Esophagus squamous epithelium (tissue), 4 donors: ENCODE measurements at regions not wholly inside any gene's neighbourhood (a gene's known extent, or its start where the extent isn't known, plus 50 kb on each side); places are given as distances from the start of the nearest gene placed in this dataset.

Experiments used
- POLR2A ChIP-seq, 4 donors: fragments of 450-650 bp; IDR thresholded peaks; one replicate each; pipeline ENCODE4 v1.6.1; 2017; ENCODE audit warnings: antibody characterized with exemption in 4 of 4, mild to moderate bottlenecking in 4 of 4, moderate library complexity in 3 of 4
- TF ChIP-seq, protein P1 (sequence below), 6 experiments: fragments of 450-650 bp in 4 of 6; fragments of 200-600 bp in 2 of 6; sonication (generic) in 2 of 6; IDR thresholded peaks; one replicate each; pipeline ENCODE4 v1.5.1; 2016 to 2019; ENCODE audit warnings: antibody characterized with exemption in 6 of 6, mild to moderate bottlenecking in 4 of 6, moderate library complexity in 4 of 6

DNA sequence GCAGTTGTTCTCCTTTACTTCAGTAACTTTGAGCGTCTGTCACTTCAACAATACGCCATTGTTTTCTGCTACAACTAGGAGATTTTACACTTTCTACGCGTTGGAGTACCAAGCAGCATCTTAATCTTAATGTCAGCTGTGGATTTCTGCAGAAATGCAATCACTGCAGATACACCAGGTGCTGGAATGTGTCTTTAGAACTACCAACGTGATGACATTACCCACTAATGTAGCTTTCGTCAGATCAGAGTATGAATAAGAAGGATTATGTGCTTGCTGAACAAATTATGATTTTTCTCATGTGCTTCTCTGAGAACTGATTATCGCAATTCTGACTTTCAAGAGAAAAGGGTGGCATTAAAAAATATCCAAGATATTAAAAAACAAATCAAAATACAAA, 77.5 kb upstream of the CNTN3 start:
- TF ChIP-seq, protein P1, sequence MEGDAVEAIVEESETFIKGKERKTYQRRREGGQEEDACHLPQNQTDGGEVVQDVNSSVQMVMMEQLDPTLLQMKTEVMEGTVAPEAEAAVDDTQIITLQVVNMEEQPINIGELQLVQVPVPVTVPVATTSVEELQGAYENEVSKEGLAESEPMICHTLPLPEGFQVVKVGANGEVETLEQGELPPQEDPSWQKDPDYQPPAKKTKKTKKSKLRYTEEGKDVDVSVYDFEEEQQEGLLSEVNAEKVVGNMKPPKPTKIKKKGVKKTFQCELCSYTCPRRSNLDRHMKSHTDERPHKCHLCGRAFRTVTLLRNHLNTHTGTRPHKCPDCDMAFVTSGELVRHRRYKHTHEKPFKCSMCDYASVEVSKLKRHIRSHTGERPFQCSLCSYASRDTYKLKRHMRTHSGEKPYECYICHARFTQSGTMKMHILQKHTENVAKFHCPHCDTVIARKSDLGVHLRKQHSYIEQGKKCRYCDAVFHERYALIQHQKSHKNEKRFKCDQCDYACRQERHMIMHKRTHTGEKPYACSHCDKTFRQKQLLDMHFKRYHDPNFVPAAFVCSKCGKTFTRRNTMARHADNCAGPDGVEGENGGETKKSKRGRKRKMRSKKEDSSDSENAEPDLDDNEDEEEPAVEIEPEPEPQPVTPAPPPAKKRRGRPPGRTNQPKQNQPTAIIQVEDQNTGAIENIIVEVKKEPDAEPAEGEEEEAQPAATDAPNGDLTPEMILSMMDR (IDR thresholded peaks at IDR 0.05), result no peak
- TF ChIP-seq POLR2A (IDR thresholded peaks at IDR 0.05), result no peak
